Activated CD8-positive, alpha-beta T cell treated with anti-CD3 and anti-CD28 coated beads for 36 hours (primary cell): ENCODE measurements at regions not wholly inside any gene's neighbourhood (a gene's known extent, or its start where the extent isn't known, plus 50 kb on each side); places are given as distances from the start of the nearest gene placed in this dataset.

ENCODE experiments used
- ATAC-seq: fragments of 200-7000 bp; cut with Tn5 transposase; one replicate; pipeline ENCODE4 v1.10.0; 2021; ENCODE audit warnings: mild to moderate bottlenecking, moderate library complexity
- CTCF ChIA-PET: fragments of 350-600 bp; sonication (Branson Sonifier 250); formaldehyde crosslinking; loops from one replicate; lab custom pipeline; 2021; ENCODE audit warnings: antibody characterized with exemption; lab: Charles Lee
- POLR2A ChIA-PET: fragments of 350-600 bp; sonication (Branson Sonifier 250); formaldehyde crosslinking; loops from one replicate; lab custom pipeline; 2021; ENCODE audit warnings: antibody characterized with exemption; lab: Charles Lee
- DNase-seq: peaks from one replicate; pipeline ENCODE4 v3.0.0-alpha.2; 2020
- H3K27ac Mint-ChIP-seq: one replicate; pipeline ENCODE4 v1.8.0; 2021; ENCODE audit warnings: mild to moderate bottlenecking, mixed read lengths
- H3K27me3 Mint-ChIP-seq: one replicate; pipeline ENCODE4 v1.8.0; 2021; ENCODE audit warnings: mixed read lengths
- H3K36me3 Mint-ChIP-seq: one replicate; pipeline ENCODE4 v1.8.0; 2021; ENCODE audit warnings: low read depth, mixed read lengths
- H3K4me1 Mint-ChIP-seq: one replicate; pipeline ENCODE4 v1.8.0; 2021; ENCODE audit warnings: low read depth, mixed read lengths
- H3K4me3 Mint-ChIP-seq: one replicate; pipeline ENCODE4 v1.8.0; 2021; ENCODE audit warnings: mild to moderate bottlenecking, moderate library complexity, mixed read lengths
- H3K9me3 Mint-ChIP-seq: one replicate; pipeline ENCODE4 v1.8.0; 2021; ENCODE audit warnings: mixed read lengths
- intact Hi-C: fragments of 100-400 bp; cut with micrococcal nuclease; formaldehyde crosslinking; loops from one replicate; pipeline ENCODE4 v1.10.0; 2022
- TF ChIP-seq, protein P1 (sequence below): fragments of 200-600 bp; IDR thresholded peaks from one replicate; pipeline ENCODE4 v1.8.0; 2022; ENCODE audit warnings: antibody characterized with exemption, mild to moderate bottlenecking

- intact Hi-C loops, result no loop called here
- H3K4me3 Mint-ChIP-seq, result no peak overlapping the region
- ATAC-seq (no peak), DNase-seq (no peak)
- H3K27ac Mint-ChIP-seq, result no peak overlapping the region
- no peaks in the 10 kb centered on the region for H3K4me1 Mint-ChIP-seq
- no peaks in the 10 kb centered on the region for H3K9me3 Mint-ChIP-seq
- H3K27me3 Mint-ChIP-seq, result no peaks in the 10 kb centered on the region
- POLR2A ChIA-PET, result no interaction called here
- H3K36me3 Mint-ChIP-seq, result no peaks in the 10 kb centered on the region
- CTCF ChIA-PET, result no interaction called here
- TF ChIP-seq, protein P1, sequence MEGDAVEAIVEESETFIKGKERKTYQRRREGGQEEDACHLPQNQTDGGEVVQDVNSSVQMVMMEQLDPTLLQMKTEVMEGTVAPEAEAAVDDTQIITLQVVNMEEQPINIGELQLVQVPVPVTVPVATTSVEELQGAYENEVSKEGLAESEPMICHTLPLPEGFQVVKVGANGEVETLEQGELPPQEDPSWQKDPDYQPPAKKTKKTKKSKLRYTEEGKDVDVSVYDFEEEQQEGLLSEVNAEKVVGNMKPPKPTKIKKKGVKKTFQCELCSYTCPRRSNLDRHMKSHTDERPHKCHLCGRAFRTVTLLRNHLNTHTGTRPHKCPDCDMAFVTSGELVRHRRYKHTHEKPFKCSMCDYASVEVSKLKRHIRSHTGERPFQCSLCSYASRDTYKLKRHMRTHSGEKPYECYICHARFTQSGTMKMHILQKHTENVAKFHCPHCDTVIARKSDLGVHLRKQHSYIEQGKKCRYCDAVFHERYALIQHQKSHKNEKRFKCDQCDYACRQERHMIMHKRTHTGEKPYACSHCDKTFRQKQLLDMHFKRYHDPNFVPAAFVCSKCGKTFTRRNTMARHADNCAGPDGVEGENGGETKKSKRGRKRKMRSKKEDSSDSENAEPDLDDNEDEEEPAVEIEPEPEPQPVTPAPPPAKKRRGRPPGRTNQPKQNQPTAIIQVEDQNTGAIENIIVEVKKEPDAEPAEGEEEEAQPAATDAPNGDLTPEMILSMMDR, result no peak
Measured at GRCh38 chr15:39479911-39480310, 101.0 kb upstream of the THBS1 start.

- no peak overlapping the region for H3K27ac Mint-ChIP-seq
- TF ChIP-seq, protein P1, result no peak
- DNase-seq (no peak), ATAC-seq (no peak)
- H3K4me1 Mint-ChIP-seq, result no peaks in the 10 kb centered on the region
- no peaks in the 10 kb centered on the region for H3K36me3 Mint-ChIP-seq
- intact Hi-C loops, result no loop called here
- ChIA-PET CTCF (no interaction called here), POLR2A (no interaction called here)
- no peaks in the 10 kb centered on the region for H3K9me3 Mint-ChIP-seq
- no peak overlapping the region for H3K4me3 Mint-ChIP-seq
- H3K27me3 Mint-ChIP-seq, result no peaks in the 10 kb centered on the region
Measured at GRCh38 chr15:39482459-39482858, 98.4 kb upstream of the THBS1 start.

DNA sequence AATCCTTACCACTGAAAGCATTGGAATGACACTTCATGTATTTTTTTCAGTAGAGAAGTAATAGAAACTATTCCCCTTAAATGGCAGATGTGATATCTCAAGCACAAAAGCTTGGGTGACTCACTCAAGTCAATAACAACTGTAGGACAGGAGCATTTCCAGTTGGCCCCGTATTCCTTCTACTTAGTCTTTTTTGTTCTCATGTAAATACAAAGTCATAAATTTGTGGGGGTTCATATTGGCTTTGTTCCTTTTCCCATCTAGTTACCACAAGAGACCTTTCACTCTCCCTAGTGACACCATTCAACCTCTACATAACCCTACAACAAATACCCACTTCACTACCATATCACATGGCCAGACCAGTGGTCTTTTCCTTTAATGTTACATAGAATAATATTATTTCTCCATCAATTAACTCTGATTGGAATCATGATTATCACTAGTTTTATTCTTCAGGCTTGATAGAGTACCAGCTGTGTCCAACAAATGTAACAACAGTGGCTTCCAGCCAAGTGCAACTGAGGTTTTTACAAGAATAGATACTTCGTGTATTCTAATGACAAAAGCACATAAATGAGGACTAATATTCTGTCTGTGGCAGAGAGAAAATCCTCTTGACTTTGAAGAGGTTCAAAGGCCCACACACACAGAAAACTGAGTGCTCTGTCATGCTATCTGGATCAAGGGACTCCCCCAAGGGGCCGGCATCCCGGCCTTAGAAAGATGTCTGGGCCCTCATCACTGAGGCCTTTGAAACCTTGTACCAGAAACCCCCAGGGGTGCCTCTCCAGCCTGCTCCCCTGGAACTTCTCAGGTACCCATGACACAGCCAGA, 94.0 kb upstream of the THBS1 start:
- ATAC-seq (no peak), DNase-seq (no peak)
- intact Hi-C loops, result no loop called here
- Mint-ChIP-seq H3K9me3 (no peaks in the 10 kb centered on the region), H3K4me1 (no peaks in the 10 kb centered on the region), H3K27me3 (peaks cover 2% of the 10 kb centered on the region), H3K27ac (no peak overlapping the region), H3K4me3 (no peak overlapping the region), H3K36me3 (no peaks in the 10 kb centered on the region)
- CTCF ChIA-PET, result no interaction called here
- POLR2A ChIA-PET, result interaction anchor here (1.2 kb wide), 1 partner anchor 12 kb away, joined by 4 read pairs; no protein-coding TSS in a partner anchor
- TF ChIP-seq, protein P1, result no peak

DNA sequence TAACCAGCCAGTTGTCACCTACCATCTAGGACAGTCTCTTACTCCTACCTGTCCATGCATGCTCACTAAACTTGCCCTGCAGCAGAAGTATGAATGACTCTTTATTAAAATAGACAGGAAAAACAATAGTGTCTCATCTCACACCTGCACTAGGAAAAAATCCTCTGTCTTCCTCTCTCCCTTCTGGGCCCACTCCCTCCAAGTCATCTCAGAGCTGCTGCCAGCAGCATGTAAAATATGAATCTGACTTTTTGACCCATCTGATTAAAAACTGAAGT, 93.5 kb upstream of the THBS1 start:
- CTCF ChIA-PET, result no interaction called here
- H3K27ac Mint-ChIP-seq, result no peak overlapping the region
- no peak overlapping the region for H3K4me3 Mint-ChIP-seq
- H3K27me3 Mint-ChIP-seq, result peaks cover 2% of the 10 kb centered on the region
- intact Hi-C loops, result no loop called here
- POLR2A ChIA-PET, result interaction anchor here (1.2 kb wide), 1 partner anchor 11 kb away, joined by 4 read pairs; no protein-coding TSS in a partner anchor
- no peaks in the 10 kb centered on the region for H3K9me3 Mint-ChIP-seq
- H3K4me1 Mint-ChIP-seq, result no peaks in the 10 kb centered on the region
- DNase-seq (no peak), ATAC-seq (no peak)
- TF ChIP-seq, protein P1, result no peak
- no peaks in the 10 kb centered on the region for H3K36me3 Mint-ChIP-seq

DNA sequence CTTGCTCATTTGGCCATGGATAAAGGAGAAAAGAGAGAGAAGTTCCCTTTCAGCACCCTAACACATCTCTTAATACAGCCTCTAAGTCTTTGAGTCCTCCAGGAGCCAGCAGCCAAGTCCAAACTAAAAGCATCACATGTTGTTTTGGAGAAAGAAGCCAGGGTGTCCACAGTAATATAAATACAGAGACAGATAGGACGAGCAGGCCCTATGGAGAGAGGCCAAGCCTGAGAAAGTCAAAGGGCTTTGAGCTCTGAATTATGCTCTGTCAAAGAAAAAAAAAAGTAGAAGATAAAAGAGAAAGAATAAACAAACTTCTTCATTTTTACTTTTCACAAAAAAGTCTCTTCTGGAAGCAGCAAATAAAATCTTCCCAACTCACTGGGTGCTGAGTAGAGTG, 92.4 kb upstream of the THBS1 start:
- TF ChIP-seq, protein P1, result no peak
- H3K36me3 Mint-ChIP-seq, result no peaks in the 10 kb centered on the region

More for the DNA sequence above, 92.4 kb upstream of the THBS1 start:
- no peak for DNase-seq
- Mint-ChIP-seq H3K9me3 (no peaks in the 10 kb centered on the region), H3K27ac (no peak overlapping the region), H3K4me1 (no peaks in the 10 kb centered on the region), H3K27me3 (peaks cover 2% of the 10 kb centered on the region), H3K4me3 (no peak overlapping the region)
- no peak for ATAC-seq
- intact Hi-C loops, result no loop called here
- POLR2A ChIA-PET, result interaction anchor here (0.6 kb wide), 1 partner anchor 290 kb away, joined by 3 read pairs; no protein-coding TSS in a partner anchor
- CTCF ChIA-PET, result no interaction called here
